CD8-positive, alpha-beta memory T cell (primary cell): ENCODE measurements at regions not wholly inside any gene's neighbourhood (a gene's known extent, or its start where the extent isn't known, plus 50 kb on each side); places are given as distances from the start of the nearest gene placed in this dataset.

Source experiments
- CTCF ChIA-PET: fragments of 350-600 bp; sonication (Branson Sonifier 250); formaldehyde crosslinking; loops from one replicate; lab custom pipeline; 2021; ENCODE audit warnings: antibody characterized with exemption; lab: Charles Lee
- POLR2A ChIA-PET: fragments of 350-600 bp; sonication (Branson Sonifier 250); formaldehyde crosslinking; loops from one replicate; lab custom pipeline; 2021; ENCODE audit warnings: antibody characterized with exemption; lab: Charles Lee
- DNase-seq, 5 donors: peaks; one replicate each; pipeline versions ENCODE4 v3.0.0 to v3.0.0-alpha.2; 2020 to 2022; ENCODE audit warnings: mixed read lengths in 1 of 5
- H3K27ac ChIP-seq: one replicate; pipeline ENCODE4 v1.7.0; 2013; ENCODE audit warnings: low read depth, mild to moderate bottlenecking, low read length, moderate library complexity
- H3K27me3 ChIP-seq: 2 replicates; pipeline ENCODE4 v1.7.0; 2013; ENCODE audit warnings: low read length, mild to moderate bottlenecking; ENCODE audit not compliant: insufficient read depth, poor library complexity, severe bottlenecking
- H3K36me3 ChIP-seq: 2 replicates; pipeline ENCODE4 v1.7.0; 2013; ENCODE audit warnings: mild to moderate bottlenecking, low read length, moderate library complexity; ENCODE audit not compliant: insufficient read depth
- H3K4me1 ChIP-seq: 2 replicates; pipeline ENCODE4 v1.7.0; 2013; ENCODE audit warnings: mild to moderate bottlenecking, low read length, moderate library complexity; ENCODE audit not compliant: insufficient read depth
- H3K4me3 ChIP-seq: 2 replicates; pipeline ENCODE4 v1.7.0; 2013; ENCODE audit warnings: mild to moderate bottlenecking, low read length
- H3K9me3 ChIP-seq: 2 replicates; pipeline ENCODE4 v1.7.0; 2013; ENCODE audit warnings: mild to moderate bottlenecking, low read length
- H3K27ac Mint-ChIP-seq, 8 donors: one replicate each; pipeline ENCODE4 v1.8.0; 2020 to 2021; ENCODE audit warnings: mixed read lengths in 8 of 8, mild to moderate bottlenecking in 6 of 8, inconsistent platforms in 3 of 8, moderate library complexity in 3 of 8
- H3K27me3 Mint-ChIP-seq, 2 donors: one replicate each; pipeline ENCODE4 v1.8.0; 2020 to 2021; ENCODE audit warnings: mixed read lengths in 2 of 2, mild to moderate bottlenecking in 1 of 2, moderate library complexity in 1 of 2
- H3K36me3 Mint-ChIP-seq, 3 donors: one replicate each; pipeline ENCODE4 v1.8.0; 2020 to 2021; ENCODE audit warnings: mixed read lengths in 3 of 3, inconsistent platforms in 1 of 3, mild to moderate bottlenecking in 1 of 3
- H3K4me1 Mint-ChIP-seq, 3 donors: one replicate each; pipeline ENCODE4 v1.8.0; 2020 to 2021; ENCODE audit warnings: mixed read lengths in 3 of 3, inconsistent platforms in 1 of 3, mild to moderate bottlenecking in 1 of 3
- H3K4me3 Mint-ChIP-seq, 7 donors: one replicate each; pipeline ENCODE4 v1.8.0; 2020 to 2021; ENCODE audit warnings: mixed read lengths in 7 of 7, mild to moderate bottlenecking in 6 of 7, moderate library complexity in 4 of 7, inconsistent platforms in 2 of 7
- H3K9me3 Mint-ChIP-seq, 5 donors: one replicate each; pipeline ENCODE4 v1.8.0; 2020 to 2022; ENCODE audit warnings: mixed read lengths in 5 of 5, mild to moderate bottlenecking in 3 of 5, moderate library complexity in 2 of 5, inconsistent platforms in 1 of 5

DNA sequence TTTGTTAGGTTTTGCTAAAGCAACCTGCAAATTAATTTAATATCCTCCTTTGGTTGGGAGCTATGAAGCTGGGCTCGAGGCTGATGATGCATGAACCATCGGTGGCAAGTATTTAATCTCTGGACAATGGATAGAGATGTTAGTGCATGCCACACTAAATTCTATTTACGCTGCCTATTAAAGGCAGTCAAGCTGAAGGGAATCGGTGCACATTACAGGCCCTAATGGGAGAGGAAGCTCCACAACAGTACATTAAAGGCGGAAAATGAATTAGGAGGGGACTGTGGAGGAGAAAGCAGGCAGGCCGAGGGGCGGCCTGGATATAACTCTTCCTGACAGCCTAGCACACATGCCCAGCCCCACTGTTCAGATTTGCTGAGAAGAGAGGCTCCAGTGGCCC lies 132.4 kb upstream of the MAFB start:
- Mint-ChIP-seq H3K4me3 (no peak overlapping the region), H3K27ac (no peak overlapping the region), H3K27me3 (peaks cover 5 to 23% of the 10 kb centered on the region in 2 donors), H3K9me3 (peaks cover 0 to 14% (median 9%) of the 10 kb centered on the region in 5 donors), H3K4me1 (no peaks in the 10 kb centered on the region), H3K36me3 (peaks cover 0 to 14% (median 0%) of the 10 kb centered on the region in 3 donors)
- no peaks in the 10 kb centered on the region for H3K36me3 ChIP-seq
- H3K4me3 ChIP-seq, result no peak overlapping the region
- no peaks in the 10 kb centered on the region for H3K4me1 ChIP-seq
- no peaks in the 10 kb centered on the region for H3K9me3 ChIP-seq
- CTCF ChIA-PET, result no interaction called here
- no peak overlapping the region for H3K27ac ChIP-seq
- POLR2A ChIA-PET, result no interaction called here
- no peaks in the 10 kb centered on the region for H3K27me3 ChIP-seq
- no peak for DNase-seq

DNA sequence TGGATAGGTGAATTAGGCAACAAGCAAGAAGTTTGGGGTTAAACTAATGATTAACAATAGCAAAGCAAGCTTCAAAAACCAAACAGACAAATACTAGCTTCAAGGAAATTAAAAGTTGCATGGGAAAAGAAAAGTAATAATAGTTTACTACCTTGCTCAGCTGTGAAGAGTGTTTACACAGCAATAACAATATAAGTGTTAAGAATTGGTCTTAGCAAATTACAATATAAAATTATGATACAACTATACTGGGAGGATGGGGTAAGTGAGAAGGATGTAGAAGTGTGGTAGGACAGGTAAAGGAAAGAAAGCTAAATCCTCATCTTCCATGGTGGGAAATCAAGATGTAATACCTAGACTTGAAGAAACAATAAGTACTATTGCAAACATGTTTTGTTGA lies 137.7 kb upstream of the MAFB start:
- H3K4me3 Mint-ChIP-seq, result no peak overlapping the region
- no peaks in the 10 kb centered on the region for H3K9me3 ChIP-seq
- peaks cover 0 to 5% (median 0%) of the 10 kb centered on the region in 3 donors for H3K36me3 Mint-ChIP-seq
- H3K27me3 ChIP-seq, result no peaks in the 10 kb centered on the region
- H3K27ac ChIP-seq, result no peak overlapping the region
- no peak for DNase-seq
- peaks cover 0 to 20% of the 10 kb centered on the region in 2 donors for H3K27me3 Mint-ChIP-seq
- no peaks in the 10 kb centered on the region for H3K4me1 Mint-ChIP-seq
- H3K27ac Mint-ChIP-seq, result no peak overlapping the region
- ChIA-PET POLR2A (no interaction called here), CTCF (no interaction called here)
- H3K36me3 ChIP-seq, result no peaks in the 10 kb centered on the region
- H3K4me3 ChIP-seq, result no peak overlapping the region
- H3K9me3 Mint-ChIP-seq, result peaks cover 0 to 10% (median 3%) of the 10 kb centered on the region in 5 donors
- no peaks in the 10 kb centered on the region for H3K4me1 ChIP-seq

DNA sequence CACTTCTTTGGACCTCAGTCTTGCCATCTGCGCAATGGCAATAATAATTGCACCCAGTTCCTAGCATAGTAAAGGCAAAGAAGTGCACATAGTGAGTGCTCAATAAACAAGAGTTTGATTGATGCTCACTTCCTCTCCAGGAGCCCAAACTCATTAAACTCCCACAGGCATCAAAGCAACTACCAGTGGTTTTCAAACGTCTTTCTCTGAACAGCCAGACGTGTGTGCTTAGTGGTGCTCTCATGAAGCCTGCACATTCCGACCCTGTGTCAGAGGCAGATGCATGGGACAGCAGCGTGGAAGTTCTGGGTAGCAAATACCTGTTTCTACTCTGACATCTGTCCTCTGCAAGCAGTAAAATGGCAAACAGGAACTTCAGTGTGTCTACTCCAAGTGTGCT lies 146.3 kb upstream of the MAFB start:
- Mint-ChIP-seq H3K36me3 (peaks cover 0 to 10% (median 0%) of the 10 kb centered on the region in 3 donors), H3K27ac (no peak overlapping the region), H3K9me3 (peaks cover 4 to 20% (median 18%) of the 10 kb centered on the region in 5 donors), H3K4me1 (no peaks in the 10 kb centered on the region), H3K27me3 (peaks cover 2 to 21% of the 10 kb centered on the region in 2 donors), H3K4me3 (no peak overlapping the region)
- Histone ChIP-seq H3K4me1 (no peaks in the 10 kb centered on the region), H3K27me3 (no peaks in the 10 kb centered on the region), H3K4me3 (no peak overlapping the region), H3K9me3 (no peaks in the 10 kb centered on the region), H3K27ac (no peak overlapping the region), H3K36me3 (no peaks in the 10 kb centered on the region)
- DNase-seq, result no peak
- ChIA-PET CTCF (no interaction called here), POLR2A (no interaction called here)

DNA sequence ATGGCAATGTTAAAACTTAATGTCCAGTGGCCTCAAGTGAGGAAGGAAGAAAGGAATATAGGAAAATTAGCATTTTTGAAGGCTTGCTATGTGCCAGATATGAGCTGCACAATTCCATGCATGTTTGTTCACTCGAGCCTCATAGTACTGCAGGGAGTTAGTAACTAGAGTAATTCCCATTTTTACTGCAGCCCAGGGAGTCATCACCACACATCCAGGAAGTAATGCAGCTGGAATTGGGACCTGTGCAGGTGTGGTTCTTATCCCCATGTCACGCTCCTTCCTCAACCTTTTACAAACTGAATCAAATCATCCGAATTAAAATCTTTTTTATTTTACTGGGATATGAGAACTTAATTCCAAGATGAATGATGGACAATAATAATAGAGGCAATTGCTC lies 149.5 kb upstream of the MAFB start:
- CTCF ChIA-PET, result no interaction called here
- H3K4me3 Mint-ChIP-seq, result no peak overlapping the region
- H3K36me3 Mint-ChIP-seq, result peaks cover 0 to 13% (median 0%) of the 10 kb centered on the region in 3 donors
- Histone ChIP-seq H3K4me3 (no peak overlapping the region), H3K27ac (no peak overlapping the region), H3K4me1 (no peaks in the 10 kb centered on the region), H3K9me3 (no peaks in the 10 kb centered on the region), H3K36me3 (no peaks in the 10 kb centered on the region), H3K27me3 (no peaks in the 10 kb centered on the region)
- no peaks in the 10 kb centered on the region for H3K4me1 Mint-ChIP-seq
- H3K9me3 Mint-ChIP-seq, result peaks cover 0 to 16% (median 13%) of the 10 kb centered on the region in 5 donors
- POLR2A ChIA-PET, result no interaction called here
- peaks cover 2 to 26% of the 10 kb centered on the region in 2 donors for H3K27me3 Mint-ChIP-seq
- H3K27ac Mint-ChIP-seq, result no peak overlapping the region
- no peak for DNase-seq

DNA sequence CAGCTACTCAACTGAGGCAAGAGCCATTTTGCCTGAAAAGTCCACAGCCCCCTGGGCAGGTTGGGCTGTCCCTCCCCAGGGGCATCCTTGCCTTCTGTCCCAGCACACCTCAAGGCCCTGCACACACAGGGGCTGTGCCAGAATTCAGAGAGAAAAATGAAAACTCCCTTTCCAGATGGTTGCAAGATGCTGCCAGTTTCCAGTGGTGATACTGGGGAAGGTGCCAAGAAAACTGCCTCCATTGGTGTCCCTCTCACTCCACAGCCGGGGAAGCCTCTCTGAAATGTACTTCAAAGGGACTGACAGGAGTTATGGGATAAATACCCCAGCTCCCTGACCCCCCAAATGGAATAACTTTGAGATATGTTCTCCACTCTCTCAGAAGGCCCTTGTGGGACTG lies 154.2 kb upstream of the MAFB start:
- Mint-ChIP-seq H3K36me3 (peaks cover 0 to 3% (median 3%) of the 10 kb centered on the region in 3 donors), H3K27me3 (peaks cover 3 to 9% of the 10 kb centered on the region in 2 donors), H3K4me1 (no peaks in the 10 kb centered on the region), H3K4me3 (no peak overlapping the region), H3K9me3 (no peaks in the 10 kb centered on the region), H3K27ac (no peak overlapping the region)
- Histone ChIP-seq H3K27me3 (no peaks in the 10 kb centered on the region), H3K4me1 (no peaks in the 10 kb centered on the region), H3K36me3 (no peaks in the 10 kb centered on the region), H3K4me3 (no peak overlapping the region), H3K27ac (no peak overlapping the region), H3K9me3 (no peaks in the 10 kb centered on the region)
- POLR2A ChIA-PET, result no interaction called here
- CTCF ChIA-PET, result no interaction called here
- no peak for DNase-seq

DNA sequence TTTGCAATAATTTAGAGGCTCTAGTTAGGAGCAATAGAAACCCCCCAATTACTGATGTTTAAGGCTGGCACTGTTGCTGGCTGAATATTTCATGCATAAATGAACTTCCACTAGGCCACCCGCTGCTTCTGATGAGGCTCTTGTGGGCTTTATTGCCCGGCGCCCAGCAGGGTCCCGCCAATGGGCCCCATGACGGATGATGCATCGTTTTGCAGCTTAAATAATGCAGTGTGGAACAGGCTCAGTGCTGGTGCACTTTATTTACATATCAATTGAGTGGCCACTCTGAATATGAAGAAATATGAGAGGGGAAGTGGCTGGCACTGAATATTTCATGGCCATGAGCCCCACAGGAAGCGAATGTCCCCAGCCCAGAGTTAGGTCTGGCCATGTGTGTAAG lies 155.3 kb upstream of the MAFB start:
- Mint-ChIP-seq H3K27ac (no peak overlapping the region), H3K4me3 (no peak overlapping the region), H3K4me1 (peaks cover 0 to 8% (median 6%) of the 10 kb centered on the region in 3 donors), H3K36me3 (peaks cover 0 to 3% (median 3%) of the 10 kb centered on the region in 3 donors), H3K9me3 (no peaks in the 10 kb centered on the region), H3K27me3 (peaks cover 3 to 9% of the 10 kb centered on the region in 2 donors)
- no peak for DNase-seq
- no peaks in the 10 kb centered on the region for H3K27me3 ChIP-seq
- ChIA-PET CTCF (no interaction called here), POLR2A (no interaction called here)
- no peak overlapping the region for H3K27ac ChIP-seq
- H3K36me3 ChIP-seq, result no peaks in the 10 kb centered on the region
- H3K9me3 ChIP-seq, result no peaks in the 10 kb centered on the region
- H3K4me1 ChIP-seq, result no peaks in the 10 kb centered on the region
- H3K4me3 ChIP-seq, result no peak overlapping the region

DNA sequence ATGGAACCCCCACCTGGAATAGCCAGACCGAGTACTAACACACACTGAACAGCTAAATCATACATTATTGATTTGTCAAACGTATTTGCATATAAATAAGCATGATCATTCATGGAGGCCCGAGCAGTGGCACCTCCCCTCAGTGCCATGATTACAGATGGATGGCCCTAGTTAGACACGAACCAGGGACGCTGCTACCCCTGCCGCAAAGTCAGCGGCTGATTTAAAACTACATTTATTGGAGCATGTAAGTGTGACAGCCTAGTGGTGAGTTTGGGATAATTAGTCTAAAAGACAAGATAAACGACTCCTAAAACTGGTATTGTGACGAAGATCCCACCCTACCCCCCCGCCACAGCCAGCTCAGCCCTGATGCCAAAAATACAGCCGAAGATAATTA lies 159.1 kb upstream of the MAFB start:
- Mint-ChIP-seq H3K36me3 (peaks cover 0 to 3% (median 0%) of the 10 kb centered on the region in 3 donors), H3K9me3 (no peaks in the 10 kb centered on the region), H3K4me3 (no peak overlapping the region), H3K27me3 (peaks cover 0 to 2% of the 10 kb centered on the region in 2 donors), H3K4me1 (peaks cover 0 to 9% (median 6%) of the 10 kb centered on the region in 3 donors), H3K27ac (no peak overlapping the region)
- CTCF ChIA-PET, result no interaction called here
- Histone ChIP-seq H3K27me3 (no peaks in the 10 kb centered on the region), H3K27ac (no peak overlapping the region), H3K4me1 (no peaks in the 10 kb centered on the region), H3K9me3 (no peaks in the 10 kb centered on the region), H3K36me3 (no peaks in the 10 kb centered on the region), H3K4me3 (no peak overlapping the region)
- no peak for DNase-seq
- POLR2A ChIA-PET, result no interaction called here

DNA sequence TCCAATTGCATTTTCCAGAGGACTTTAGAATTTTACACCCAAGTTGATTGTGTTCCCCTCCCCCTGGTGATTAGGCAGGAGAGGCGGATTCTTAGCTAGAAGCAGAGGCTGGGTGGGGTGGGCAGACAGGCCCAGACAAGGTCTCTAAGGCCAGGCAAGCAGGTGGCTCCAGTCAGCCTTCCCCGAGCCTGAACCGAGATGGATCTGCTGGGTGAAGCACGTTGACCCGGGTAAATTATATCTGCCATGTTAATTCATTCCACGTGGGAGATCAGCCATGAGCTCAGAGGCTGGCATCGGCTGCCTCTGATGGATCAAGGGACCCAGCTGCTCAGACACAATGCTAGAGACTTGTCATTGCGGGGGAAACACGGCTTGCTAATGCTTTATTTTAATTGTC lies 159.5 kb upstream of the MAFB start:
- Mint-ChIP-seq H3K27me3 (peaks cover 0 to 2% of the 10 kb centered on the region in 2 donors), H3K9me3 (no peaks in the 10 kb centered on the region), H3K4me1 (peaks cover 0 to 9% (median 6%) of the 10 kb centered on the region in 3 donors), H3K27ac (no peak overlapping the region), H3K36me3 (peaks cover 0 to 3% (median 0%) of the 10 kb centered on the region in 3 donors), H3K4me3 (no peak overlapping the region)
- Histone ChIP-seq H3K27ac (no peak overlapping the region), H3K4me1 (no peaks in the 10 kb centered on the region), H3K9me3 (no peaks in the 10 kb centered on the region), H3K4me3 (no peak overlapping the region), H3K27me3 (no peaks in the 10 kb centered on the region), H3K36me3 (no peaks in the 10 kb centered on the region)
- CTCF ChIA-PET, result no interaction called here
- DNase-seq, result no peak
- POLR2A ChIA-PET, result no interaction called here
